ENCODE measurements at regions not wholly inside any gene's neighbourhood (a gene's known extent, or its start where the extent isn't known, plus 50 kb on each side); places are given as distances from the start of the nearest gene placed in this dataset.

DNA sequence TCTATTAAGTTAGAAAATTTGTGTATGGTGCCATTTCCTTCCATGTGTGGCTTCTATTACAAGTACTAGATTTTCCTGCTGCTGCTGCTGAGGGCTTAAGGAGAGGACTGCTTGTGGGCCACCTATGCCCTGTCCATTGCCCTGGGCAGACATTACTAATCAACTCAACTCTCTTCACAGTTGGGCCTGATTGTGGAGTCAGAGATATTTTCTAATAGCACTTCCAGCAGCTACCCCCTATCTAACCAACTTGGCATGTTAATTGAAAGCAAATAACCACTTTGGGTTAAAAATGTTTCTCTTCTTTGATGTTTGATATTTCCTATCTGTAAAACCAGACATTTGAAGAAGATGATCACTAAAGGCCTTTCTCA, 242.0 kb downstream of the EDEM1 start:
- no peaks in the 10 kb centered on the region for H3K27me3 ChIP-seq
- no peak for TF ChIP-seq POLR2AphosphoS5 (IDR thresholded peaks at IDR 0.05)
- TF ChIP-seq, protein P1, sequence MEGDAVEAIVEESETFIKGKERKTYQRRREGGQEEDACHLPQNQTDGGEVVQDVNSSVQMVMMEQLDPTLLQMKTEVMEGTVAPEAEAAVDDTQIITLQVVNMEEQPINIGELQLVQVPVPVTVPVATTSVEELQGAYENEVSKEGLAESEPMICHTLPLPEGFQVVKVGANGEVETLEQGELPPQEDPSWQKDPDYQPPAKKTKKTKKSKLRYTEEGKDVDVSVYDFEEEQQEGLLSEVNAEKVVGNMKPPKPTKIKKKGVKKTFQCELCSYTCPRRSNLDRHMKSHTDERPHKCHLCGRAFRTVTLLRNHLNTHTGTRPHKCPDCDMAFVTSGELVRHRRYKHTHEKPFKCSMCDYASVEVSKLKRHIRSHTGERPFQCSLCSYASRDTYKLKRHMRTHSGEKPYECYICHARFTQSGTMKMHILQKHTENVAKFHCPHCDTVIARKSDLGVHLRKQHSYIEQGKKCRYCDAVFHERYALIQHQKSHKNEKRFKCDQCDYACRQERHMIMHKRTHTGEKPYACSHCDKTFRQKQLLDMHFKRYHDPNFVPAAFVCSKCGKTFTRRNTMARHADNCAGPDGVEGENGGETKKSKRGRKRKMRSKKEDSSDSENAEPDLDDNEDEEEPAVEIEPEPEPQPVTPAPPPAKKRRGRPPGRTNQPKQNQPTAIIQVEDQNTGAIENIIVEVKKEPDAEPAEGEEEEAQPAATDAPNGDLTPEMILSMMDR (IDR thresholded peaks at IDR 0.05), result no peak
- peaks cover 4% of the 10 kb centered on the region for H3K4me1 ChIP-seq
- H3K36me3 ChIP-seq, result no peaks in the 10 kb centered on the region
- no peak for DNase-seq (ENCODE audit: low spot score in 2 of 2)
- no peaks in the 10 kb centered on the region for H3K9me3 ChIP-seq
- no peak overlapping the region for H3K27ac ChIP-seq
- no peak overlapping the region for H3K4me3 ChIP-seq

DNA sequence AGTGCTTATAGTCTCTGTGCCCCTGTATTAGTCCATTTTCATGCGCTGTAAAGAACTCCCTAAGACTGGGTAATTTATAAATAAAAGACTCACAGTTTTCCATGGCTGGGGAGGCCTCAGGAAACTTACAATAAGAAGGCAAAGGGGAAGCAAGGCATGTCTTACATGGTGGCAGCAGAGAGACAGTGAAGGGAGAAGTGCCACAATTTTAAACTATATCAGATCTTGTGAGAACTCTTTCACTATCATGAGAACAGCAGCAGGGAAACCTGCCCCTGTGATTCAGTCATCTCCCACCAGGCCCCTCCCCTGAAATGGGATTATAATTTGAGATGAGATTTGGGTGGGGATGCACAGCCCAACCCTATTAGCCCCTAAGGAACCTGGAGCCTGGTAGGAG, 243.2 kb downstream of the EDEM1 start:
- H3K9me3 ChIP-seq, result no peaks in the 10 kb centered on the region
- peaks cover 4% of the 10 kb centered on the region for H3K4me1 ChIP-seq
- TF ChIP-seq, protein P1 (IDR thresholded peaks at IDR 0.05), result no peak
- TF ChIP-seq POLR2A (IDR thresholded peaks at IDR 0.05) (no peak), POLR2AphosphoS5 (IDR thresholded peaks at IDR 0.05) (no peak), EP300 (IDR thresholded peaks at IDR 0.05) (no peak)
- WGBS, result 100% methylated on average over 1 of the region's 1 CpG
- H3K27ac ChIP-seq, result no peak overlapping the region
- DNase-seq (ENCODE audit: low spot score in 2 of 2), result no peak
- no peaks in the 10 kb centered on the region for H3K27me3 ChIP-seq
- H3K36me3 ChIP-seq, result no peaks in the 10 kb centered on the region
- H3K4me3 ChIP-seq, result no peak overlapping the region

DNA sequence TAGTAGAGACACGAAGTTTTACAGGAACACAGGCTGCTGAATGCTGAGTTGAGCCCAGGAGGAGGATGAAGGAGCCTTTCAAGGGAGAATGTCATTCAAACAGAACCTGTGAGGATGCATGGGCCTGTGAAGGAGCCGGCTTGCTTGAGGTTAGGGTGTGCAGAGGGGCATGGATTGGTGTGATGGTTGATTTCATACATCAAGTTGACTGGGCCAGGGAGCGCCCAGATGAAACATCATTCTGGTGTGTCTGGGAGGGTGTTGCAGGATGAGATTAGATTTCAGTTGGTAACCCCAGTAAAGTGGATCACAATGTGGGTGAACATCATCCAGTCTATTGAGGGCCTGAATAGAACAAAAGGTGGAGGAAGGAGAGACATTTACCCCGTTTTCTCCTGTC, 243.6 kb downstream of the EDEM1 start:
- TF ChIP-seq EP300 (IDR thresholded peaks at IDR 0.05) (no peak), POLR2AphosphoS5 (IDR thresholded peaks at IDR 0.05) (no peak), POLR2A (IDR thresholded peaks at IDR 0.05) (no peak)
- TF ChIP-seq, protein P1 (IDR thresholded peaks at IDR 0.05), result no peak
- Histone ChIP-seq H3K4me1 (peaks cover 4% of the 10 kb centered on the region), H3K9me3 (no peaks in the 10 kb centered on the region), H3K27ac (no peak overlapping the region), H3K27me3 (no peaks in the 10 kb centered on the region), H3K4me3 (no peak overlapping the region), H3K36me3 (no peaks in the 10 kb centered on the region)
- DNase-seq (ENCODE audit: low spot score in 2 of 2), result no peak
- WGBS, result 72% methylated on average over 4 of the region's 4 CpGs

DNA sequence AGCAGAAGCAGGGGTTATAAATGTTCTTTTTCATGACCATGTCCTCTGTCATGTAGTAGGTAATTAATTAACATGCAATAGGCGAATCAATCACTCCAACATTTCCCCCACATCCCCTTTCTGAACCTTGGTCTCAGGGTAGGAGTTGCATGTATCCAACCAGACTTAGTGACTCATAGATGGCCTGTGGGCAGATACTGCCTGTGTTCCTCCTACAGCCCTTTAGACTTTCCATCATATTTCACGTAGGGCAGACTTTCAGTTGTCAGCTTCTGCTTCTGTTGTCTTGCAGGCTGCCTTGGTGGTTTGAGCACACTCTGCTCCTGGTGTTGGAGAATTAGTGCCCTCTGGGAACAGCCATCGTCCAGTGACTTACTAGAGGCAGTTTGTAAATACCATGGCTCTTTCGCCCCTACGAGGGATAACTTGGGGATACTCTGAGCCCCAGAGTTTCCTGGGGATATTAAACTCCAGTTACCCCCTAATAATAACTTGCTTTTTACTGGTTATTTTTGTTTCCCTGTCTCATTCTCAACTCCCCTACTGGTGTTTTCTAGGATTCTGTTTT, 244.4 kb downstream of the EDEM1 start:
- peaks cover 4% of the 10 kb centered on the region for H3K4me1 ChIP-seq
- no peaks in the 10 kb centered on the region for H3K27me3 ChIP-seq
- 75% methylated on average over 5 of the region's 5 CpGs for WGBS
- no peak overlapping the region for H3K27ac ChIP-seq
- DNase-seq (ENCODE audit: low spot score in 2 of 2), result no peak
- H3K4me3 ChIP-seq, result no peak overlapping the region
- H3K9me3 ChIP-seq, result no peaks in the 10 kb centered on the region
- no peaks in the 10 kb centered on the region for H3K36me3 ChIP-seq
- TF ChIP-seq, protein P1 (IDR thresholded peaks at IDR 0.05), result no peak
- TF ChIP-seq POLR2A (IDR thresholded peaks at IDR 0.05), result no peak
- TF ChIP-seq POLR2AphosphoS5 (IDR thresholded peaks at IDR 0.05), result no peak
- TF ChIP-seq EP300 (IDR thresholded peaks at IDR 0.05), result no peak

DNA sequence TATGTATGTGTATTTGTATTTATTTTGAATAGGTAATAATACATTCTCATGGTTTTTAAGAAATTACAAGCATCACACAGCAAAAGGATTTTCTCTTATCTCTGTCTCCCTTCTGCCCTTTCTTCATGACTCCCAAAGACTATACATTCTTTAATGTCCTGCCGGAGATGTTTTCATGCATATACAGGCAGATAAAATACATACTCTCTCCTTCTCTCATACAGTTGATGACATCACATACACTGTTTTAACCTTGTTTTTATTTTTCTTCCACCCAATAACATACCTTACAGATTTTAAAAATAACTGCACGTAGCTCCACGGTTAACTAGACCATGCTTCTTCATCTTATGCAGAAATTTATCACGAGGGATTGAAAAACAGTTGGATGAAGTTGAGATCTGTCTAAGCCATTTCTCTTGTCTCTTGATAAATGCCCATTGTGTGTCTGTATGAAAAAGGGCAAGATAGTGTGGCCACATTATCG, 249.8 kb downstream of the EDEM1 start:
- TF ChIP-seq POLR2A (IDR thresholded peaks at IDR 0.05) (no peak), POLR2AphosphoS5 (IDR thresholded peaks at IDR 0.05) (no peak), EP300 (IDR thresholded peaks at IDR 0.05) (no peak)
- TF ChIP-seq, protein P1 (IDR thresholded peaks at IDR 0.05), result no peak
- Histone ChIP-seq H3K27me3 (peaks cover 6% of the 10 kb centered on the region), H3K27ac (no peak overlapping the region), H3K4me3 (no peak overlapping the region), H3K9me3 (no peaks in the 10 kb centered on the region), H3K36me3 (no peaks in the 10 kb centered on the region), H3K4me1 (no peaks in the 10 kb centered on the region)
- no peak for DNase-seq (ENCODE audit: low spot score in 2 of 2)
- 88% methylated on average over 5 of the region's 5 CpGs for WGBS
